Mesothelial cell of epicardium (in vitro differentiated cells): ENCODE measurements at regions not wholly inside any gene's neighbourhood (a gene's known extent, or its start where the extent isn't known, plus 50 kb on each side); places are given as distances from the start of the nearest gene placed in this dataset.
"Not testable (repeated sequence)": the region's sequence is repeated elsewhere in the genome, so short reads cannot be mapped to it uniquely, and the experiment has no call there.

ENCODE experiments used
- DNase-seq, 2 experiments: peaks; one replicate each; pipeline ENCODE4 v3.0.0; 2021; ENCODE audit warnings: low spot score in 2 of 2; ENCODE audit not compliant: unreplicated experiment in 2 of 2
- H3K27ac Mint-ChIP-seq: 2 replicates; pipeline ENCODE4 v1.8.0; 2021; ENCODE audit warnings: mixed read lengths
- H3K27me3 Mint-ChIP-seq: 2 replicates; pipeline ENCODE4 v1.8.0; 2021; ENCODE audit warnings: low read depth, mixed read lengths
- H3K36me3 Mint-ChIP-seq: 2 replicates; pipeline ENCODE4 v1.8.0; 2021; ENCODE audit warnings: mixed read lengths
- H3K4me1 Mint-ChIP-seq: 2 replicates; pipeline ENCODE4 v1.8.0; 2021; ENCODE audit warnings: mixed read lengths
- H3K4me3 Mint-ChIP-seq: 2 replicates; pipeline ENCODE4 v1.8.0; 2021; ENCODE audit warnings: mild to moderate bottlenecking, moderate library complexity, mixed read lengths
- H3K9me3 Mint-ChIP-seq: 2 replicates; pipeline ENCODE4 v1.8.0; 2021; ENCODE audit warnings: mixed read lengths
- CTCF ChIP-seq: fragments of 200-600 bp; sonication (generic); IDR thresholded peaks from one replicate; pipeline ENCODE4 v1.5.0; 2021; ENCODE audit warnings: antibody characterized with exemption; ENCODE audit not compliant: unreplicated experiment

GRCh38 chr3:70684701-70685100 is 372.3 kb upstream of the MDFIC2 start:
- no peak overlapping the region for H3K27ac Mint-ChIP-seq
- H3K9me3 Mint-ChIP-seq: peaks cover 24% of the 10 kb centered on the region
- peaks cover 5% of the 10 kb centered on the region for H3K36me3 Mint-ChIP-seq
- H3K4me3 Mint-ChIP-seq: no peak overlapping the region
- no peaks in the 10 kb centered on the region for H3K27me3 Mint-ChIP-seq
- DNase-seq: no peak
- H3K4me1 Mint-ChIP-seq: no peaks in the 10 kb centered on the region
- TF ChIP-seq CTCF: no peak

- not testable (repeated sequence) for H3K27me3 Mint-ChIP-seq, DNase-seq, H3K36me3 Mint-ChIP-seq, H3K4me1 Mint-ChIP-seq, H3K27ac Mint-ChIP-seq, H3K4me3 Mint-ChIP-seq
- H3K9me3 Mint-ChIP-seq: peaks cover 27% of the 10 kb centered on the region
Observed at GRCh38 chr3:70675810-70676209, 363.4 kb upstream of the MDFIC2 start.

GRCh38 chr3:70658513-70659310 is 346.3 kb upstream of the MDFIC2 start:
- H3K9me3 Mint-ChIP-seq: peaks cover 10% of the 10 kb centered on the region
- TF ChIP-seq CTCF: no peak
- H3K27me3 Mint-ChIP-seq: peaks cover 18% of the 10 kb centered on the region
- DNase-seq: no peak
- peaks cover 6% of the 10 kb centered on the region for H3K4me1 Mint-ChIP-seq
- no peak overlapping the region for H3K27ac Mint-ChIP-seq
- H3K4me3 Mint-ChIP-seq: no peak overlapping the region
- H3K36me3 Mint-ChIP-seq: peaks cover 7% of the 10 kb centered on the region

- peaks cover 7% of the 10 kb centered on the region for H3K36me3 Mint-ChIP-seq
- peaks cover 7% of the 10 kb centered on the region for H3K9me3 Mint-ChIP-seq
- no peak for DNase-seq
- no peak overlapping the region for H3K4me3 Mint-ChIP-seq
- H3K27ac Mint-ChIP-seq: no peak overlapping the region
- peaks cover 18% of the 10 kb centered on the region for H3K27me3 Mint-ChIP-seq
- TF ChIP-seq CTCF: no peak
- peaks cover 6% of the 10 kb centered on the region for H3K4me1 Mint-ChIP-seq
Observed at GRCh38 chr3:70657454-70657853, 345.0 kb upstream of the MDFIC2 start.

GRCh38 chr3:70647823-70648222 is 335.4 kb upstream of the MDFIC2 start:
- H3K4me1 Mint-ChIP-seq: no peaks in the 10 kb centered on the region
- no peak overlapping the region for H3K4me3 Mint-ChIP-seq
- no peaks in the 10 kb centered on the region for H3K36me3 Mint-ChIP-seq
- H3K9me3 Mint-ChIP-seq: peaks cover 23% of the 10 kb centered on the region
- H3K27ac Mint-ChIP-seq: no peak overlapping the region
- TF ChIP-seq CTCF: no peak
- DNase-seq: no peak
- peaks cover 3% of the 10 kb centered on the region for H3K27me3 Mint-ChIP-seq

GRCh38 chr3:70647094-70647493 is 334.7 kb upstream of the MDFIC2 start:
- Mint-ChIP-seq H3K4me1 (no peaks in the 10 kb centered on the region), H3K4me3 (no peak overlapping the region), H3K9me3 (peaks cover 23% of the 10 kb centered on the region), H3K27ac (no peak overlapping the region), H3K27me3 (peaks cover 3% of the 10 kb centered on the region), H3K36me3 (no peaks in the 10 kb centered on the region)
- no peak for DNase-seq
- TF ChIP-seq CTCF: no peak
